ENCODE measurements at regions not wholly inside any gene's neighbourhood (a gene's known extent, or its start where the extent isn't known, plus 50 kb on each side); places are given as distances from the start of the nearest gene placed in this dataset.

DNA sequence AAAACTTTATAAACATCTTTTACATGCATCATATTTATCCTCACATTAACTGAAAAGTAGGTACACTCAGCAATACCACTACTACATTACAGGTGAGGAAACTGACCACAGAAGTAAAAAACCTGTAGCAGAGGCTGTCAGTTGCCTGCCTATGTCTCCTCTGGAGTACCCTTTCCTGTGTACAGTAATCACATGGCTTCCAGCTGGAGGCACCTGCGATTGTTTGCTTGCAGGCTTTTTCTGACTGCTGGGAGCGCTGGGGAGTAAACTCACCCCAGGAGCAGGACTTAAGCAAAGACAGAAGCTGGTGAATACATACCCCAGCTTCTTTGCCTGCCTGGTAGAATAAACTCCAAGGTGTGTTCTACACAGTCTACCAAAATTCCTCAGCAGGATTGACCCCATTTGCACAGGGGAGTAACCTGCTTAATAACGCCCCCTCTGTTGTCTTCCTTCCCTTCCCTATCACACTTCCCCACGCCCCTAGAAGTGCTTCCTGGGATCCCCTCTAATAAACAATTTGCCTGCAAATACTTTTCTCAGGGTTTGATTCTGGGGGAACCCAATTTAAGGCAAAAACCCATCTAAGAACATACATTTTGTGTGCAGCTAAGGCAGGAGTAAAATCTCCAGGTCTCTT is 138.9 kb downstream of the PTH2R start:
- no peak for DNase-seq (ENCODE audit: low read depth)

GRCh38 chr2:208546107-208546506 is 139.5 kb downstream of the PTH2R start:
- no peak for DNase-seq (ENCODE audit: low read depth)

DNA sequence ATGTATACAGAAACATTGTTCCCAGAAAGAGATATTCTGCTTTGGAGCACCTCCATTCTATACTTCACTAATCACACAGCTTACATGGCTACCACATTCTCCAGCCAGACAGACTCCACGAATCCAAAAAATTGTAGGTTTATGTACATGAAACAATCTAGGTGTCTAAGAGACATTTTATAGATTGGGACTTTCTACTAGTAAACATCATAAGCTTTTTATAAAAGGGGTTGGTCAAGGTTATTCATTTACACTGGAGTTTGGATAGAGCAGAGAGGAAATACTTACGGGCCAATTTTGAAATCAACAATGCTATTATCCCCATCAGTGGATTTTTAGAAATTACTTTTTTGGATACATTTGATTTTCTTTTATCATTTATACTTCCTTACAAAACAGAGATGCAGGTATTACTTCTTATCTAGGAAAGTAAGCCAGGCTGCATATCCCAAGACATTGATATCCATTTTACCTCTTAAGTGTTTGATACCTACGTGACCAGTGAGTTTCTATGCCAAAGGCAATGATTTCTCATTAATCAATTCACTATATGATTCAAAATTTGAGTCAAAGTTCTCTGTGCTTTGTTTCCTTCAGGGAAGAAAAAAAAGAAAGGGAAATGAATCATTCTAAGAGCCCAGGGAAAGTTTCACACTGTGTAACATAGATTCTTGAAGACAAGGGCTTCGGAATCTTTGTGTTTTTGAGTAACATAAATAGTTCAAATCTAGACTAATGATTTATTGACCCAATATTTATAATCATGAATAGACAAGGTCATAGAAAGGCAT is 140.5 kb downstream of the PTH2R start:
- no peak for DNase-seq (ENCODE audit: low read depth)

- no peak for DNase-seq (ENCODE audit: low read depth)
Measured at GRCh38 chr2:208548700-208549099, 142.1 kb downstream of the PTH2R start.

DNA sequence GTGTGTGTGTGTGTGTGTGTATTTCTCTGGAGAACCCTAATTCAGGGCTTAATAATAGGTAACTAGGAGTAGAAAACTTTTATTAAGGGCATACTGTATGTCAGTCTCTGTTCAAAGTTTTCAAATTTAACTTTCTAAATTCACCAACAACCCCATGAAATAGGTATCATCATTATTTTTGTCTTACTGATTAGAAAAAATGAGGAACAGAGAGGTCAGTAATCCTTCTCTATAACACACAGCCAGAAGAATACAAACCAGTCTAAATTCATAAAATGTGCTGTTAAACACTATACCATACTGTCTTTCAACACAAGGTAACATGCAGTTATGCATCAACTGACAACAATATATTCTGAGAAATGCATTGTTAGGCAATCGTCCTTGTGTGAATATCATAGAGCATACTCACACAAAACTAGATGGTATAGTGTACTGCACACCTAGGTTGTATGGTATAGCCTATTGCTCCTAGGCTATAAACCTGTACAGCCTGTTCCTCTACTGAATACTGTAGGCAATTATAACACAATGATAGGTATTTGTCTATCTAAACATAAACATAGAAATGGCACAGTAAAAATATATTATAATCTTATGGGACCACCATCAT is 143.1 kb downstream of the PTH2R start:
- no peak for DNase-seq (ENCODE audit: low read depth)

DNA sequence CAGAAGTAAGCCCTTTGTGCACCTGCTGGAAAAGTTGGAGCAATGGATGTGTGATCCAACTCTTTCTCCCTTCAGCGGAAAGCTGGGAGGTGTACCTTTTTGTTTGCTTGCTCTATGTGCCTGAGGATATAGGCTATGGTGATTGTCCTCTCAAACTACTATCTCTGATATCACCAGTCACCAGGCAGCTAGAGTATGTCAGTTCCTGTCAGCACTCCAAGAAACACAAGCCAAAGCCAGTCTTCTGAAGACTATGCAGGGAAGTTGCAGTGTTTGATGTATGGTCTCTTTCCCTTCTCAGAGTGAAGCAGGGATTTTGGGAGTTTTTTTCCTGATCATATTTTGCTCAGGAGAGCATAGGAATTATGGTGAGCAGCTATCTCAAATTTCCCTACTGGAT is 146.4 kb downstream of the PTH2R start:
- DNase-seq (ENCODE audit: low read depth) = no peak

DNA sequence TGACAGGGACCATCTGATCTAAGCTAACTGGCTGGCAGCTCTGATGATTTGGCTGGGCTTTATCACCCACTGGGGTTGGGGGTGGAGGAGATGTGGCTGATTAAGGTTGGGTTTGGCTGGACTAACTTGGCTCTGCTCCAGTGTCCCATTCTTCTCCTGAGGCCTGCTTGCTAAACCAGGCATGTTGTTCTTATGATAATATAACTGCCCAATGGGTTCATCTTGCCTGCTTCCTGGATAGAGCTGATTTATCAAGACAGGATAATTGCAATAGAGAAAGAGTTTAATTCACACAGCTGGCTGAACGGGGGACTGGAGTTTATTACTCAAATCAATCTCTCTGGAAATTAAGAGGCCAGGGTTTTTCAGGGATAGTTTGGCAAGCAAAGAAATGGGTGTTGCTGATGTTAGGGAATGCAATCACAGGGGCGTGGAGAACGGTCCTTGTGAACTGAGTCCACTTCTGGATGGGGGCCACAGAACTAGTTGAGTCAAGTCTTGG is 150.4 kb downstream of the PTH2R start:
- no peak for DNase-seq (ENCODE audit: low read depth)

GRCh38 chr2:208565690-208566416 is 159.3 kb downstream of the PTH2R start:
- no peak for DNase-seq (ENCODE audit: low read depth)

GRCh38 chr2:208568203-208568602 is 161.6 kb downstream of the PTH2R start:
- DNase-seq (ENCODE audit: low read depth) = no peak

DNA sequence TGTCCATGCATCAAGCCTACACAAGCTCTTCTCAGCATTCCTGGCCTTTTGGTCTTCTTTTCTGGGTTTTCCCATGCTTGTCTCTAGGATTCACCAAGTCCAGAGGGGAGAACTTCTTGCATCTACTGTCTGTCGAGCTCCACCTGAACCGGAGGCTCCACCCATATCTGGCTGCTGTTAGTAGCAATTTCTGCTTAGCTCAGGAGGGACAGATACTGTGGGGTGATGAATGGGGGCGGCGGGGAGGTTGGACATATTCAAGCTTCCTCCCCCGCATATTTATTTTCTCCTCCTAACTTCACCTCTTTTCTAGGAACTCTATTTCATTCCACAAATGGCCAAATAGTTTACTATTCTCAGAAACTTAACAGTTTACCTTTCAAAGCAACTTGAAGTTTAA is 163.5 kb downstream of the PTH2R start:
- DNase-seq (ENCODE audit: low read depth) = no peak

- DNase-seq (ENCODE audit: low read depth) = no peak
Measured at GRCh38 chr2:208570851-208571763, 164.5 kb downstream of the PTH2R start.

GRCh38 chr2:208571764-208572131 is 165.2 kb downstream of the PTH2R start:
- DNase-seq (ENCODE audit: low read depth) = no peak

GRCh38 chr2:208573569-208573968 is 167.0 kb downstream of the PTH2R start:
- DNase-seq (ENCODE audit: low read depth) = no peak

DNA sequence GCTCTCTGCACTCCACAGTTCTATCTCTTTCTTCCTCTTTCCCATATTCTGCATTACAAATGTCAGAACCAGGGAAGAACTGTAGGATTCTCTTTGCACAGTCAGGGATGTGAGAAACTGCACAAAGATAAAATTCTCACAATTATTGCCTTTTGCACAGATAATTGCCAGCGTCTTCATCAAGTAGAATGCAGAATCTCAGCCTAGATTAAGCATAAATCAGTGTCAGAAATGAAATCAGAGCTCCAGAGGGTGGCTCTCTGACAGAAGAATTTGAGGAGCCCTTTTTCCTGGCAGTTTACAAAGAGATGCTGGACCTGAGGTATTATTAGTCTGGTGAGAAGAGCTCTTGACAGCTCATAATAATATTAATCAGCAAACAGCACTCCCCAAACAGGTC is 173.1 kb downstream of the PTH2R start:
- DNase-seq (ENCODE audit: low read depth) = no peak

GRCh38 chr2:208584378-208584985 is 177.9 kb downstream of the PTH2R start:
- DNase-seq (ENCODE audit: low read depth) = no peak

GRCh38 chr2:208586516-208586915 is 179.9 kb downstream of the PTH2R start:
- DNase-seq (ENCODE audit: low read depth) = no peak

- no peak for DNase-seq (ENCODE audit: low read depth)
Measured at GRCh38 chr2:208594642-208595385, 188.2 kb downstream of the PTH2R start.

DNA sequence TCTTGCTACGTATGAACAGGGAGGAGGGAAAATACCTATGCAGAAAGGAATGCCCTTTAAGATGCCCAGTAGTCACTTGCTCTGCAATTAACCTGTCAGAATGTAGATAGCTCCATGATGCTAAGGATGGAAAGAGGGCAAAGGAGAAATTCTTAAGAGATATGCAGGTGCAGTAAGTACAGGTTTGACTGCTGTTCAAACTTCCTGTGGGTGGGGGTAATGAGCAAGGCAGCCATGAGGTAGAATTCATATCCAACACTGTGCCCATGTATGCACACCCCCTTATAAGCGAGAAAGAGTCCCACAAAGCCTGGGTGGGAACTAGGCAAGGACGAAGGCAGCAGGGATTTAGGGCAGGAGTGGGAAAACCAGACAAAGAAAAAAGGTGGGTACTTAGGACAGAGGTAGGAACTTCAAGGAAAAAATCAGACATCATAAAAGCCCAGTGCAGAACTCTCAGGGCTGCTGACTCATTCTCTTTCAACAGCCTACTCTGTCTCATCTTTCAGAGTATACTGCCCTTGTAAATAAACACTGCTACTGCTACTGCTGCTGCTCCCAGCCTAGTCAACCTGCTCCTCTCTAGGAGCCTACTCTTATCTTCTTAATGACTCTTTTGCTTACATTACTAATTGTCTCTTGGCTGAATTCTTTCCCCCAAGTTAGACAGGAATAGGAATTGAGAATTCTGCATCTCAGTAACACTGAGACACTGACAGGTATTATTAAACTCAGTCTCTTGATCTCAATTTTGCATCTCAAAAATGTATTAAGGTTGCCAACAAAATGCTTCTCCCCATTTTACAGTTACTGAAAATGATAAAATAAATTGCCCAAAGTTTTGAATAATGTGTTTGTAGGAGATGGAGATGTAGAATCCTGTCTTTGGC is 189.0 kb downstream of the PTH2R start:
- DNase-seq (ENCODE audit: low read depth) = peak; percentile 2

DNA sequence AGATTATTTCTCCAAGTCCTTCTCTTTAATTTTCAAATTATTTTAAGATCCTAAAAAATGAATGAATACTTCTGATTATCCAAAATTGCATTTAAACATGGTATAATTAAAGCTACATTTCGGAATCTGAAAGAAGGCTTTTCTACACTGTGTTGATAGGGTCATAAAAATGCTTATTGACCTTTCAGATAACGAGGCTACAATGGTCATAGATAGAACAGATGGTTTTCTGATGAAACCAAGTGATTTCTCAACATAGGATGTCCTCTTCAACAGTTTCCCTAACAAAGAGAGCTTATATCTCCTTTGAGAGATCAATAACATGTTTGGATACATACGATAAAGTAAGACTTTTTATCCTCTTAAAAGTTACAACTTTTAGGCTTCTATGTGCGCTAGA is 201.1 kb downstream of the PTH2R start:
- no peak for DNase-seq (ENCODE audit: low read depth)
